Upper lobe of left lung (tissue), 6 donors: ENCODE measurements at regions not wholly inside any gene's neighbourhood (a gene's known extent, or its start where the extent isn't known, plus 50 kb on each side); places are given as distances from the start of the nearest gene placed in this dataset.
A peak's percentile ranks its signal among the peaks of the same experiment; 100 is the strongest.

Experiments
- ATAC-seq, 2 donors: fragments of 200-7000 bp; cut with Tn5 transposase; one replicate each; pipeline ENCODE4 v1.9.1; 2022; ENCODE audit warnings: mild to moderate bottlenecking in 2 of 2, moderate library complexity in 2 of 2; ENCODE audit not compliant: low FRiP score in 2 of 2
- DNase-seq, 2 donors: peaks; one replicate each; pipeline ENCODE4 v3.0.0-alpha.2; 2019 to 2020
- H3K27ac ChIP-seq, 4 donors: fragments of 200-600 bp; sonication (generic); one replicate each; pipeline ENCODE4 v1.5.1; 2016 to 2019
- H3K27me3 ChIP-seq, 4 donors: fragments of 200-600 bp; sonication (generic); one replicate each; pipeline ENCODE4 v1.5.1; 2017 to 2019
- H3K36me3 ChIP-seq, 4 donors: fragments of 200-600 bp; sonication (generic); one replicate each; pipeline ENCODE4 v1.5.1; 2016 to 2019
- H3K4me1 ChIP-seq, 4 donors: fragments of 200-600 bp; sonication (generic); one replicate each; pipeline ENCODE4 v1.5.1; 2018 to 2019
- H3K4me3 ChIP-seq, 4 donors: fragments of 200-600 bp; sonication (generic); one replicate each; pipeline ENCODE4 v1.5.1; 2017 to 2019; ENCODE audit warnings: mild to moderate bottlenecking in 2 of 4, moderate library complexity in 1 of 4
- H3K9me3 ChIP-seq, 4 donors: fragments of 200-600 bp; sonication (generic); one replicate each; pipeline ENCODE4 v1.5.1; 2018 to 2019
- CTCF ChIP-seq, 6 experiments: fragments of 450-650 bp in 4 of 6; fragments of 200-600 bp in 2 of 6; sonication (generic) in 2 of 6; IDR thresholded peaks; one replicate each; pipeline ENCODE4 v1.5.1; 2016 to 2019; ENCODE audit warnings: antibody characterized with exemption in 6 of 6
- EP300 ChIP-seq, 4 donors: sonication (generic); formaldehyde crosslinking; IDR thresholded peaks; one replicate each; pipeline ENCODE4 v1.5.1; 2017; ENCODE audit warnings: antibody characterized with exemption in 4 of 4, control low read depth in 2 of 4
- POLR2A ChIP-seq, 4 donors: fragments of 450-650 bp; IDR thresholded peaks; one replicate each; pipeline ENCODE4 v1.5.1; 2016 to 2017; ENCODE audit warnings: antibody characterized with exemption in 4 of 4, mild to moderate bottlenecking in 2 of 4
- POLR2AphosphoS5 ChIP-seq, 2 donors: sonication (generic); formaldehyde crosslinking; IDR thresholded peaks; one replicate each; pipeline ENCODE4 v1.5.1; 2017; ENCODE audit warnings: antibody characterized with exemption in 2 of 2
- WGBS, 2 donors: methylation state at CpG; one replicate each; pipeline ENCODE4 v1.1.5; 2017 to 2018; 5-methylcytosine and 5-hydroxymethylcytosine counted together
- donor health status: DM: no; HTN: no; CAD: no; lungs with moderate emphysema.
- donor health status: DM: no; HTN: yes; CAD: no; lungs with severe emphysema.

- peak overlapping the region in 3 of 4 donors; percentile 40 to 50 (median 45) for H3K27ac ChIP-seq
- 82 to 86% methylated on average over 3 of the region's 3 CpGs for WGBS, 2 donors
- no peak for DNase-seq
- no peak overlapping the region for H3K4me3 ChIP-seq
- ATAC-seq: peak in 1 of 2 donors; percentile 75
- H3K4me1 ChIP-seq: peaks cover 0 to 11% (median 6%) of the 10 kb centered on the region in 4 donors
- TF ChIP-seq CTCF (IDR thresholded peaks at IDR 0.05) (no peak), POLR2AphosphoS5 (IDR thresholded peaks at IDR 0.05) (no peak), EP300 (IDR thresholded peaks at IDR 0.05) (no peak), POLR2A (IDR thresholded peaks at IDR 0.05) (no peak)
- H3K36me3 ChIP-seq: no peaks in the 10 kb centered on the region
- no peaks in the 10 kb centered on the region for H3K27me3 ChIP-seq
- no peaks in the 10 kb centered on the region for H3K9me3 ChIP-seq
Measured at GRCh38 chr5:36374266-36374862, 72.7 kb upstream of the RANBP3L start.

DNA sequence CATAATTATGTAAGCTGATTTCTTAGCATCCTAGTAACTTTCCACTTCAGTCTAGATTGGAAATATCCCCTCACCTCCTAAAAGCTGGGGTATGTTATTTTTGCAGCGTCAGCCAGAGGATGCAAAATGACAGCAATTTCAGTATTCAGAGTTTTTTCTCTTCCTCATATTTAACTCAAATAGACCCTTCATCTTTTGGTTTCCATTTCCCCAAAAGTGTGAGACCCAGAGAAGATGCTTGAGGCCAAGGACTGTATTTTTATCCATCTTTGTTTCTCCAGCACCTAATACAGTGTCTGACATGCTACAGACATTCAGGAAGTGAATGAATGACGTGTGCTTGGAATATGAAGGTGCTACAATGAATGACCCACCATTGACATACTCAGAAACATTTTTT, 75.5 kb upstream of the RANBP3L start:
- Histone ChIP-seq H3K9me3 (no peaks in the 10 kb centered on the region), H3K4me3 (no peak overlapping the region), H3K27me3 (no peaks in the 10 kb centered on the region), H3K36me3 (no peaks in the 10 kb centered on the region), H3K27ac (no peak overlapping the region), H3K4me1 (peaks cover 0 to 11% (median 6%) of the 10 kb centered on the region in 4 donors)
- TF ChIP-seq POLR2A (IDR thresholded peaks at IDR 0.05) (no peak), EP300 (IDR thresholded peaks at IDR 0.05) (no peak), CTCF (IDR thresholded peaks at IDR 0.05) (no peak), POLR2AphosphoS5 (IDR thresholded peaks at IDR 0.05) (no peak)
- no peak for DNase-seq
- WGBS, 2 donors: 70 to 71% methylated on average over 2 of the region's 2 CpGs
- no peak for ATAC-seq

DNA sequence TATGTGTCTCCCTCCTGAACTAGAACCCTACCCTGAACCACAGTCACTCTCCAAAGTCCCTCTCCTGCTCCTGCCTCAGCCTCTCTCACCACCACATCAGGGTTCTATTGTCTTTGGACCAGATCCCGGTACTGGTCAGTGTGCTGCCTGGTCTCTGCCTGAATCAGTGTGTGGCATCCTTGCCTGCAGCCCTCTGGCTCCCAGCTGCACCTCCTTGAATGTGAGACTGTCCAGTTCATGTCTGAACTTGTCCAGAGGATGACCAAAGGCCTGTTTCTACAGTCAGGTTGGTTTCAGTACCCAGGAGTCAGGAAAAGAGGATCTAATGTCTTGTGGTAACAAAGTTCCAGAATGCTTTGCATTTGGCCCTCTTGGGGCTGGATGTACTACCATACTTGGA, 76.8 kb upstream of the RANBP3L start:
- no peak for ATAC-seq
- Histone ChIP-seq H3K27me3 (no peaks in the 10 kb centered on the region), H3K9me3 (no peaks in the 10 kb centered on the region), H3K27ac (no peak overlapping the region), H3K4me3 (no peak overlapping the region), H3K36me3 (no peaks in the 10 kb centered on the region), H3K4me1 (peaks cover 0 to 8% (median 3%) of the 10 kb centered on the region in 4 donors)
- TF ChIP-seq EP300 (IDR thresholded peaks at IDR 0.05) (no peak), POLR2A (IDR thresholded peaks at IDR 0.05) (no peak), CTCF (IDR thresholded peaks at IDR 0.05) (no peak), POLR2AphosphoS5 (IDR thresholded peaks at IDR 0.05) (no peak)
- DNase-seq: no peak
- 87 to 100% methylated on average over 1 of the region's 1 CpG for WGBS, 2 donors

GRCh38 chr5:36382890-36383289, 81.2 kb upstream of the RANBP3L start:
- DNase-seq (no peak), ATAC-seq (no peak)
- H3K27me3 ChIP-seq: no peaks in the 10 kb centered on the region
- no peak for TF ChIP-seq POLR2AphosphoS5 (IDR thresholded peaks at IDR 0.05)
- TF ChIP-seq EP300 (IDR thresholded peaks at IDR 0.05): no peak
- TF ChIP-seq POLR2A (IDR thresholded peaks at IDR 0.05): no peak
- WGBS, 2 donors: 65 to 75% methylated on average over 2 of the region's 2 CpGs
- no peaks in the 10 kb centered on the region for H3K9me3 ChIP-seq
- no peak overlapping the region for H3K4me3 ChIP-seq
- no peaks in the 10 kb centered on the region for H3K36me3 ChIP-seq
- no peak overlapping the region for H3K27ac ChIP-seq
- H3K4me1 ChIP-seq: peaks cover 0 to 5% (median 0%) of the 10 kb centered on the region in 4 donors

GRCh38 chr5:36383942-36384341, 82.2 kb upstream of the RANBP3L start:
- no peaks in the 10 kb centered on the region for H3K36me3 ChIP-seq
- no peak for ATAC-seq
- H3K27me3 ChIP-seq: no peaks in the 10 kb centered on the region
- H3K4me1 ChIP-seq: peaks cover 0 to 10% (median 2%) of the 10 kb centered on the region in 4 donors
- no peak for DNase-seq
- WGBS, 2 donors: 63 to 74% methylated on average over 5 of the region's 5 CpGs
- no peak overlapping the region for H3K4me3 ChIP-seq
- H3K27ac ChIP-seq: no peak overlapping the region
- TF ChIP-seq POLR2A (IDR thresholded peaks at IDR 0.05) (no peak), CTCF (IDR thresholded peaks at IDR 0.05) (no peak), POLR2AphosphoS5 (IDR thresholded peaks at IDR 0.05) (no peak), EP300 (IDR thresholded peaks at IDR 0.05) (no peak)
- no peaks in the 10 kb centered on the region for H3K9me3 ChIP-seq
